KBM-7 (cell line): ENCODE measurements at regions not wholly inside any gene's neighbourhood (a gene's known extent, or its start where the extent isn't known, plus 50 kb on each side); places are given as distances from the start of the nearest gene placed in this dataset.
"Not testable (repeated sequence)": the region's sequence is repeated elsewhere in the genome, so short reads cannot be mapped to it uniquely, and the experiment has no call there.

Source experiments
- DNase-seq: peaks from one replicate; pipeline ENCODE4 v3.0.0-alpha.2; 2015
- in situ Hi-C: fragments of 300-500 bp; cut with MboI; formaldehyde crosslinking; loops from 2 replicates; pipeline ENCODE4 v1.14.3; 2020; ENCODE audit warnings: low sequenced_read_pairs, low pct_unique_long_range_greater_than_20kb, mixed read lengths

DNA sequence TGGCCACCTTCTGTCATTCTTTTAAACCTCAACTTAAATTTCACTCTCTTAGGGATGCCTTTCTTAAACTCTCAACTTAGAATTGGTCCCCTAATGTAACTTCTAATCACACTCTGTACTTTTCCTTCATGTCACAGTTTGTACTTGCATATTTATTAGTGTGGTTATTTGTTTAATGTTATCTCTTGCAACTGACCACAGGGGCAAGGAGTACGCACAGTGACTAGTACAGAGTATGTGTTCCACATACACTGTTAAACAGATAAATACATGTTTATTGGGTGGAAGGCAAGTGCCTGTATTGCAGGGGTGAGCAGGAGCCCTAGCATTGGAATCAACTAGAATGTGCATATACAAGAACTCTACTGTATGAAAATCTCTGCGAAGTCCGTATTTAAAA is 554.0 kb downstream of the INSC start:
- DNase-seq = no peak
- in situ Hi-C loops = no loop called here

- no peak for DNase-seq
- in situ Hi-C loops = no loop called here
Measured at GRCh38 chr11:15670520-15671070, 555.9 kb downstream of the INSC start.

- in situ Hi-C loops = no loop called here
Measured at GRCh38 chr11:15671216-15671615, 556.5 kb downstream of the INSC start.

DNA sequence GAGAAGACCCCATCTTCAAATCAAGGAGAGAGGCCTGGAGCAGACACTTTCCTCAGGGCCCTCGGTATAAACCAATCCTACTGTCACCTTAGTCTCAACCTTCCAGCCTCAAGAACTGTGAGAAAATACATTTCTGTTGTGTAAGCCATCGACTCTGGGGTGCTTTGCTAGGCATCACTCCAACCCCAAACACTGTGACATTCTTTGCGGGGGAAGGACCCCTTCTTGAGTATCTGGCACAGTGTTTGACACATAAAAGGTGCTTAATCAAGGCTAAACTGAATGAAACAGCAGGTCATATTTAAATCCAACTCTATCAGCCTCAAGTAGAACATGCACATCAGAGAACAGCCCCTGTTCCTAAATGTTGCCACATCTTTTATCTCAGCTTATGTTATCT is 558.1 kb downstream of the INSC start:
- in situ Hi-C loops = no loop called here
- no peak for DNase-seq

More at GRCh38 chr11:15671216-15671615, 556.5 kb downstream of the INSC start:
- DNase-seq = no peak

- no peak for DNase-seq
- in situ Hi-C loops = no loop called here
Measured at GRCh38 chr11:15673408-15673831, 558.7 kb downstream of the INSC start.

GRCh38 chr11:15674756-15675155 is 560.0 kb downstream of the INSC start:
- in situ Hi-C loops = no loop called here
- no peak for DNase-seq

DNA sequence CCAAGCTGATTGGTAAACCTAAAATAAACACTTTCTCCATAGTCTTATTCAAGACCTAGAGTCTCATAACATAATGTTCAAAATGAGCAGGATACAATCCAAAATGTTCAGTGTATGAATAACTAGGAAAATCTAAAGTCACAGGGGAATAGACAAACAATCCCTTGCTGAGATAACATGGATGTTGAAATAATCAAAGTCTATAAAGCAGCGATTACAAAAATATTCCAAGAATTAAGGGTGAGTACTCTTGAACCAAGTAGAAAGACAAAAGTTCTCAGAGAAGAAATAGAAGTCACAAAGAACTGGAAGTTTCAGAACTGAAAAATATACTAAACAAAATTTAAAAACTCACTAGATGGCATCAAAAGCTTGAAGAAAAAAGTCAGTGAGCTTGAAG is 561.0 kb downstream of the INSC start:
- no peak for DNase-seq
- in situ Hi-C loops = no loop called here

DNA sequence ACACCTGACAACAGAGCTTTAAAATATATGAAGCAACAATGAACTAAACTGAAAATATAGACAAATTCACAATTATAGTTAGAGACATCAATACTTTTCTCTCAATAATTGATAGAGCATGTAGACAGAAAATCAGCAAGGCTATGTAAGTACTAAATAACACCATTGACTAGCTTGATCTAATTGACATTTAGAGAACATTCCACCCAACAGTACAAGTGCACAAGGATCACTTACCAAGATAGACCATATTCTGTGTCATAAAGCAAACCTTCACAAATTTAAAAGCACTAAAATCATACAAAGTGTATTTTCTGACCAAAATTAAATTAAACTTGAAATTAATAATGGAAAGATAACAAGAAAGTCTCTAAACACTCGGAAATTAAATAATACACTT is 562.5 kb downstream of the INSC start:
- DNase-seq = no peak
- in situ Hi-C loops = no loop called here

DNA sequence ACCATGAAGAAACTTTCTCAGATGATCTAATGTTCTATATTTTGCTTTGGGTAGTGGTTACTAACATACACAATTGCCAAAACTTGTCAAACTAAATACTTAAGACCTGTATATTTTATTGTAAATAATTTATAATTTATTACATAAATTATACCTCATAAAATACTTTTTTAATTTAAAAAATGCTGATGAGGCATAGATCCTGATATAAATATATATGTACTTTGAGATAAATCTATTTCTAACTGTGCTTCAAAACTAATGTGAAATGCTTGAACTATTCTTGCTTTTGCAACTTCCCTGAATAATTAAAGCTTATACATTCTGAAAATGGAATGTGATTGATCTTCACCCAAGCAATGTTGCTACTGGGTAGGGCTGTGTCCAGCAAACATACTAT is 568.8 kb downstream of the INSC start:
- no peak for DNase-seq
- in situ Hi-C loops = no loop called here

- in situ Hi-C loops = no loop called here
- no peak for DNase-seq
Measured at GRCh38 chr11:15685306-15685705, 570.6 kb downstream of the INSC start.

GRCh38 chr11:15686259-15686658 is 571.5 kb downstream of the INSC start:
- in situ Hi-C loops, DNase-seq: not testable (repeated sequence)

- in situ Hi-C loops = no loop called here
- no peak for DNase-seq
Measured at GRCh38 chr11:15687342-15687741, 572.6 kb downstream of the INSC start.

DNA sequence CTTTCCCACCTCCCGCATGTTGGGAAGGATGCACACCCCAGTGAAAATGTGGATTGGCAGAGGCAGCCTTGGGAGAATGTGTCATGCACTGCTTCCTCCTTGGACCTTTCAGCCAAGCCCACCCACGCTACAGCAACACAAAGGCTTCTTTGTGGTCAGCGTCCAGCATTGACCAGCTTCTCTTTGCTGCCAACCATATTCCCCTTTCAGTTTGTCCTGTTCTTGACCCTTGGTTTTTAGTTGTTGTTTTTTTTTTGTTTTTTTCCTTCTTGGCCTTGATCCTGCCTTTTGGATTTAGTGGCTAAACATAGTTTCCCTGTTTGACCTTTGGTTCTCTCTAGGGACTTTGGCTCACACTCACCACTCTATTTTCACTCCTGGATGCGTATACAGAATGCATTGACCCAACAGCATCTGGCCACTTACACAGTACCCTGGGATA is 573.6 kb downstream of the INSC start:
- no peak for DNase-seq
- in situ Hi-C loops = no loop called here

GRCh38 chr11:15690320-15690719 is 575.6 kb downstream of the INSC start:
- no peak for DNase-seq
- in situ Hi-C loops = no loop called here

DNA sequence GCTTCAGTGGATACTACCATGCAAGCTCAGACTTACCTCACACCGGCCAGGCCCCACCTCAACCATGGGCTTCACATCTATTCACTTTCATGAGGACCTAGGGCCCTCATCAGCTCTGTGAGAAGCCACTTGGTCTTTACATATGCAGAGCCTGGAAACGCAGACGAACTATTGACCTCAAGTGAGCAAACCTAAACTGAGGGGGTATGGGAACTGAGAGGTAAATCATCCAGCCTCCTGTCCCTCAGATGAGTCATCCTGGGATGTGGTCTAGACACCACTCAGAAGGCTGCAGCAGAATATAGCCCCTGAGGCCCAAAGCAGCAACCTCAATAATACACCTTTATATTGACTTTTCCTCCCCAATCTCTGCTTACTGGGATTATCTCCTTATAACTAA is 578.0 kb downstream of the INSC start:
- DNase-seq = no peak
- in situ Hi-C loops = no loop called here

DNA sequence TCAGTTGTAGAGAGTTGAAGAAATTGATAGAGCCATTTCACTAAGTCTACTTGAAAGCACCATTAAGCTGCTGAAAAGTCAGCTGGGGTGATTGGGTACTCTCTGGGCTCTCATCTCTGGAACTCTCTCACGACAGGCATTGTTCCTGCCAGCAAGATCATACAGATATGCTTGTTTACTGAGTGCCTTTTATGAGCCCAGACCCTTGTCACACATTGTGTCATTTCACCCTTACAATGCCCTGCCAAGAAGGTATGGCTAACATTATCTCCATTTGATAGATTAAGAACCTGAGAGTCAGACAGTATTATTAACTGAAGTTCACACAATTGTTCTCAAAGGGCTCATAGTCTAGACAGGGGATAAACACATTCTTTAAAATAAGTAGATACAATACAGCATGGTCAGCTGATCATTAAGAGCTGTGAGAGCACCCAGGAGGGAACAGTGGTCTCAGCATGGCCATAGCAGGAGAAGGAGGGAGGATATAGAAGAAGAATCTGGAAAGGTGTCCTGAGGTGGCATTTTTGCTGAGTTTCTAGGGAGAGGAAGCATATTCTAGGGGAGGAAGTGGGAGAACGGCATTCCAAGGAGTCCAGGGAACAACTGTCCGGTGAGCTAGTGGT is 580.5 kb downstream of the INSC start:
- in situ Hi-C loops = no loop called here
- DNase-seq = no peak

DNA sequence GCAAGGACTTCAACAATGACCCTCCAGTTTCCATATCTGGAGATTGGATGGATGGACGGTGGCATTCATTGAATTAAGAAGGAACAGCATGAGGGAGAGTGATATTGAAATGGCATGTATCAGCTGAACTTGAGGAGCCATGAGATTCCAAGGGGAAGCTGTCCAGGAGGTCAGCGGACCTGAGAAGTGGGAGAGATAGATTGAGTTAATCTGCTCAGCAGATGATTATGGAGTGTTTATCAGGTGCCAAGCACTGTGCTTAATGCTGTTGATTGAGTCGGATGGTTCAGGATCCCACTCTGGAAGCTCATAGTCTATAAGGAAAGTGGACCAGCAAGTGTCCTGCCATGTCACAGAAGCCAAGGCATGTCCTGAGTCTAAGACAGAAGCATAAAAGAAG is 581.3 kb downstream of the INSC start:
- in situ Hi-C loops = no loop called here
- DNase-seq = no peak

DNA sequence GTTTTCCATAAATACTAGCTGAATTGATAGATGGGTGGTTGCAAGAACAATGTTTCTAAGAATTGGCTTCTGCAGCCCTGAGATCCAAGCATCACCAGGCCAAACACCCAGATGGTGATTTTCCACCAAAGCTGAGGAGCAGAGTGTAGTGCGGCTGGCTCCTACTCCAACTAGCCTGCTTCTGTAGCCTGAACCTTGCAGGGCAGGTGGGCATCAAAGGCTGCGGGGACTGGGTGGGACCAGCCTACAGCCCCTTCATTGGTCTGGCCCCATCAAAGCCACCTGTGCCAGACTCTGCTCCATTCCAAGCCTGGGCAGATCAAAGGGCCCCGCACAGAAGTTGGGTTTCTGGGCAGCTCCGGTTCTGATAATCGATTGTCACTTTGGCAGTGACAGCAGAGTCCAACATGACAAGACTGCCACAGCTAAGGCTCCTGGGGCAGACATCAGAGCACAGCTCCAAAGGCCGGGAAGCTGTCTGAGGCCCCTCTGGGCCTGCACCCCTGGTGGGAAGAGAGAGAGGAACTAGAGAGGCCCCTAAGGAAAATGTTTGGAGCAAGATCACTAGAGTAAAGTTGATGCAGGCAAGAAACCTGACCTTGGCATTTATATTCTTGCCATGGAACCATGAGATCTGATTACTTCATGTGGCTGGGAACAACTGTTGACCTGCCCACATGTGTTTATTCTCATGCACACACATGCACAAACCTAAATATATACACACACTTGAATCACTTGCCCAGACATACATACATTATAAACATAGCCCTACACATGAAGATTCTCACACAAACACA is 582.9 kb downstream of the INSC start:
- DNase-seq = no peak
- in situ Hi-C loops = no loop called here

- in situ Hi-C loops = no loop called here
- no peak for DNase-seq
Measured at GRCh38 chr11:15698855-15699254, 584.1 kb downstream of the INSC start.

DNA sequence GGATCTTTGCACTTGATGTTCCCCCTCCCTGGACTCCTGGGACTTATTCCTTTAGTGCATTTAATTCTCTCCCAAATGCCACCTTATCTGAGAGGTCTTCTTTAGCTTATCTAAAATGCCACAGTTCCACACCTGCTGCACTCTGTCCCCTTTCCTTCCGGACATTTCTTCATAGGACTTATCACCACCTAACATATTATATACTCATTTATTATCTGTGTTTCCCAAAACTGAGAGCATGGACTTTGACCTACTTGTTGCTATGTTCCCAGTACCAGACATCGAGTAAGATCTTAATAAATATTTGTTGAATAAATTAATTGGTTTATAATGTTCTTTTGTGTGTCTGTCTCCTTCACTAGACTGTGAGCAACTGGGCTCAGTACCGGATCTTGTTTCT is 585.3 kb downstream of the INSC start:
- in situ Hi-C loops = no loop called here
- no peak for DNase-seq

GRCh38 chr11:15700456-15700855 is 585.7 kb downstream of the INSC start:
- in situ Hi-C loops = no loop called here
- no peak for DNase-seq
